Mononuclear cell (primary cell): ENCODE measurements at regions not wholly inside any gene's neighbourhood (a gene's known extent, or its start where the extent isn't known, plus 50 kb on each side); places are given as distances from the start of the nearest gene placed in this dataset.

Experiments used
- H3K27me3 ChIP-seq: 2 replicates; pipeline ENCODE4 v1.6.0; 2011; ENCODE audit warnings: low read length, control low read depth; ENCODE audit not compliant: insufficient read depth
- H3K4me1 ChIP-seq: 2 replicates; pipeline ENCODE4 v1.5.1; 2011; ENCODE audit warnings: mild to moderate bottlenecking, low read length, control low read depth; ENCODE audit not compliant: insufficient read depth
- H3K4me3 ChIP-seq: 2 replicates; pipeline ENCODE4 v1.5.1; 2011; ENCODE audit warnings: mild to moderate bottlenecking, low read length, moderate library complexity
- H3K9me3 ChIP-seq: 2 replicates; pipeline ENCODE4 v1.5.1; 2011; ENCODE audit warnings: low read depth, mild to moderate bottlenecking, control low read depth, low read length

GRCh38 chr1:209318181-209319056 is 265.1 kb upstream of the CAMK1G start:
- no peaks in the 10 kb centered on the region for H3K9me3 ChIP-seq
- H3K27me3 ChIP-seq = no peaks in the 10 kb centered on the region
- H3K4me3 ChIP-seq = no peak overlapping the region

GRCh38 chr1:209319057-209319432 is 264.5 kb upstream of the CAMK1G start:
- Histone ChIP-seq H3K9me3 (no peaks in the 10 kb centered on the region), H3K27me3 (no peaks in the 10 kb centered on the region), H3K4me1 (no peaks in the 10 kb centered on the region), H3K4me3 (no peak overlapping the region)

More at GRCh38 chr1:209318181-209319056, 265.1 kb upstream of the CAMK1G start:
- no peaks in the 10 kb centered on the region for H3K4me1 ChIP-seq

GRCh38 chr1:209319549-209319948 is 264.0 kb upstream of the CAMK1G start:
- no peak overlapping the region for H3K4me3 ChIP-seq
- H3K27me3 ChIP-seq = no peaks in the 10 kb centered on the region
- H3K4me1 ChIP-seq = no peaks in the 10 kb centered on the region
- no peaks in the 10 kb centered on the region for H3K9me3 ChIP-seq

GRCh38 chr1:209323743-209324142 is 259.8 kb upstream of the CAMK1G start:
- Histone ChIP-seq H3K9me3 (no peaks in the 10 kb centered on the region), H3K4me3 (no peak overlapping the region), H3K4me1 (no peaks in the 10 kb centered on the region), H3K27me3 (no peaks in the 10 kb centered on the region)

- Histone ChIP-seq H3K27me3 (no peaks in the 10 kb centered on the region), H3K4me3 (no peak overlapping the region), H3K4me1 (no peaks in the 10 kb centered on the region), H3K9me3 (no peaks in the 10 kb centered on the region)
Measured at GRCh38 chr1:209324901-209325871, 258.3 kb upstream of the CAMK1G start.

- H3K27me3 ChIP-seq = no peaks in the 10 kb centered on the region
- no peak overlapping the region for H3K4me3 ChIP-seq
- no peaks in the 10 kb centered on the region for H3K9me3 ChIP-seq
- H3K4me1 ChIP-seq = no peaks in the 10 kb centered on the region
Measured at GRCh38 chr1:209326076-209326475, 257.4 kb upstream of the CAMK1G start.

GRCh38 chr1:209326831-209327230 is 256.7 kb upstream of the CAMK1G start:
- Histone ChIP-seq H3K9me3 (no peaks in the 10 kb centered on the region), H3K4me1 (no peaks in the 10 kb centered on the region), H3K27me3 (no peaks in the 10 kb centered on the region), H3K4me3 (no peak overlapping the region)

- Histone ChIP-seq H3K9me3 (no peaks in the 10 kb centered on the region), H3K27me3 (no peaks in the 10 kb centered on the region), H3K4me1 (no peaks in the 10 kb centered on the region), H3K4me3 (no peak overlapping the region)
Measured at GRCh38 chr1:209328196-209328595, 255.3 kb upstream of the CAMK1G start.

- no peaks in the 10 kb centered on the region for H3K27me3 ChIP-seq
Measured at GRCh38 chr1:209335178-209335577, 248.3 kb upstream of the CAMK1G start.

GRCh38 chr1:209341146-209341545 is 242.4 kb upstream of the CAMK1G start:
- H3K4me1 ChIP-seq = no peaks in the 10 kb centered on the region

More at GRCh38 chr1:209335178-209335577, 248.3 kb upstream of the CAMK1G start:
- Histone ChIP-seq H3K4me1 (no peaks in the 10 kb centered on the region), H3K9me3 (no peaks in the 10 kb centered on the region), H3K4me3 (no peak overlapping the region)

GRCh38 chr1:209341673-209342420 is 241.7 kb upstream of the CAMK1G start:
- Histone ChIP-seq H3K27me3 (no peaks in the 10 kb centered on the region), H3K4me1 (no peaks in the 10 kb centered on the region), H3K9me3 (no peaks in the 10 kb centered on the region), H3K4me3 (no peak overlapping the region)

More at GRCh38 chr1:209341146-209341545, 242.4 kb upstream of the CAMK1G start:
- H3K9me3 ChIP-seq = no peaks in the 10 kb centered on the region
- no peak overlapping the region for H3K4me3 ChIP-seq
- no peaks in the 10 kb centered on the region for H3K27me3 ChIP-seq

- H3K4me3 ChIP-seq = no peak overlapping the region
- H3K4me1 ChIP-seq = no peaks in the 10 kb centered on the region
- H3K27me3 ChIP-seq = no peaks in the 10 kb centered on the region
- H3K9me3 ChIP-seq = no peaks in the 10 kb centered on the region
Measured at GRCh38 chr1:209342441-209343175, 240.9 kb upstream of the CAMK1G start.

- H3K27me3 ChIP-seq = no peaks in the 10 kb centered on the region
- H3K4me3 ChIP-seq = no peak overlapping the region
- no peaks in the 10 kb centered on the region for H3K9me3 ChIP-seq
Measured at GRCh38 chr1:209343511-209343910, 240.0 kb upstream of the CAMK1G start.

GRCh38 chr1:209344156-209344555 is 239.4 kb upstream of the CAMK1G start:
- Histone ChIP-seq H3K9me3 (no peaks in the 10 kb centered on the region), H3K27me3 (no peaks in the 10 kb centered on the region), H3K4me1 (no peaks in the 10 kb centered on the region), H3K4me3 (no peak overlapping the region)

More at GRCh38 chr1:209343511-209343910, 240.0 kb upstream of the CAMK1G start:
- H3K4me1 ChIP-seq = no peaks in the 10 kb centered on the region
